Hepatocyte (in vitro differentiated cells): ENCODE measurements at regions not wholly inside any gene's neighbourhood (a gene's known extent, or its start where the extent isn't known, plus 50 kb on each side); places are given as distances from the start of the nearest gene placed in this dataset.
"Not testable (repeated sequence)": the region's sequence is repeated elsewhere in the genome, so short reads cannot be mapped to it uniquely, and the experiment has no call there.

Experiments used
- DNase-seq: peaks from one replicate; pipeline ENCODE4 v3.0.0-alpha.2; 2016; ENCODE audit warnings: low spot score
- H2AFZ ChIP-seq: fragments of 200-600 bp; sonication (generic); 2 replicates; pipeline ENCODE4 v1.6.0; 2016; ENCODE audit warnings: antibody characterized with exemption, mild to moderate bottlenecking
- H3K27ac ChIP-seq: fragments of 200-600 bp; sonication (generic); 2 replicates; pipeline ENCODE4 v1.5.1; 2016; ENCODE audit warnings: mild to moderate bottlenecking
- H3K27me3 ChIP-seq: fragments of 200-600 bp; sonication (generic); 2 replicates; pipeline ENCODE4 v1.6.1; 2016
- H3K36me3 ChIP-seq: fragments of 200-600 bp; sonication (generic); replicated peaks from 2 replicates; pipeline ENCODE4 v1.5.1; 2016; ENCODE audit warnings: low read depth; ENCODE audit not compliant: insufficient read depth
- H3K4me1 ChIP-seq: fragments of 200-600 bp; sonication (generic); 2 replicates; pipeline ENCODE4 v1.5.1; 2016; ENCODE audit warnings: mild to moderate bottlenecking, moderate library complexity; ENCODE audit not compliant: insufficient read depth
- H3K4me2 ChIP-seq: fragments of 200-600 bp; sonication (generic); 2 replicates; pipeline ENCODE4 v1.6.0; 2016
- H3K4me3 ChIP-seq: fragments of 200-600 bp; sonication (generic); 2 replicates; pipeline ENCODE4 v1.5.1; 2016; ENCODE audit warnings: mild to moderate bottlenecking
- H3K79me2 ChIP-seq: fragments of 200-600 bp; sonication (generic); 2 replicates; pipeline ENCODE4 v1.6.0; 2017; ENCODE audit warnings: mild to moderate bottlenecking
- H3K9me2 ChIP-seq: fragments of 200-600 bp; sonication (generic); replicated peaks from 2 replicates; pipeline ENCODE4 v1.6.0; 2017; ENCODE audit warnings: mild to moderate bottlenecking; ENCODE audit not compliant: insufficient read depth
- H3K9me3 ChIP-seq: fragments of 200-600 bp; sonication (generic); 2 replicates; pipeline ENCODE4 v1.5.1; 2016; ENCODE audit warnings: low read depth, mild to moderate bottlenecking
- H4K20me1 ChIP-seq: fragments of 200-600 bp; sonication (generic); 2 replicates; pipeline ENCODE4 v1.6.0; 2016; ENCODE audit warnings: mild to moderate bottlenecking; ENCODE audit not compliant: insufficient read depth, poor library complexity, severe bottlenecking
- EZH2 ChIP-seq: fragments of 200-600 bp; sonication (generic); IDR thresholded peaks from 2 replicates; pipeline ENCODE4 v1.6.1; 2016; ENCODE audit warnings: antibody characterized with exemption, mild to moderate bottlenecking, borderline replicate concordance
- EZH2phosphoT487 ChIP-seq: fragments of 200-600 bp; sonication (generic); IDR thresholded peaks from one replicate; pipeline ENCODE4 v1.6.1; 2018; ENCODE audit warnings: antibody characterized with exemption, mild to moderate bottlenecking, low read depth, moderate library complexity; ENCODE audit not compliant: unreplicated experiment, severe bottlenecking
- WGBS: methylation state at CpG from one replicate; pipeline ENCODE4 v1.1.6; 2016; ENCODE audit warnings: low lambda C conversion rate; ENCODE audit errors: missing lambda C conversion rate; 5-methylcytosine and 5-hydroxymethylcytosine counted together
- TF ChIP-seq, protein P1 (sequence below): fragments of 200-600 bp; sonication (generic); IDR thresholded peaks from 2 replicates; pipeline ENCODE4 v1.5.1; 2016; ENCODE audit warnings: antibody characterized with exemption, mild to moderate bottlenecking; ENCODE audit not compliant: poor library complexity

DNA sequence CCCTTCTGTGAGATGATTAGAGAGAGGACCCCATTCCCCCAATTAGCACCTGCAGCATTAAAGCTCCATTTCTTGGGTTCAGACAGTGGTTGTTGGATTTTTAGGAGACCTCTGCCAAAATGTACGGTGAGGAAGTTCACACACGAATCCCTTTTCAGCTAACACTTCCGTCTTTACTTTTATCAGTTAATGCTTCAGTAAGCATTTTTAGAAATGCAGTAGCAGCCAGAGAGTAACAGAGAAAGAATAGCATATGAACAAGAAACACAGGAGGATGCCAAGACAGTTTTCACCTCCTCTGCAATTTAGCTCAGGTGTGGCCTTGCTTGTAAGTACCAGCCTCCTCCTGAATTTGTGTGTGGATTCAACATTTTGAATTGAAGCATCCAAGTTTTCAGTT is 312.9 kb downstream of the ISL1 start:
- DNase-seq: no peak
- WGBS: 90% methylated on average over 3 of the region's 3 CpGs
- Histone ChIP-seq H3K4me2 (no peak overlapping the region), H3K27me3 (no peaks in the 10 kb centered on the region), H3K79me2 (no peaks in the 10 kb centered on the region), H3K4me1 (no peaks in the 10 kb centered on the region), H3K36me3 (no peaks in the 10 kb centered on the region), H4K20me1 (no peaks in the 10 kb centered on the region), H3K9me2 (no peaks in the 10 kb centered on the region), H3K9me3 (peaks cover 6% of the 10 kb centered on the region), H3K4me3 (no peak overlapping the region), H3K27ac (no peak overlapping the region), H2AFZ (no peak overlapping the region)
- no peak for TF ChIP-seq EZH2
- no peak for TF ChIP-seq EZH2phosphoT487
- TF ChIP-seq, protein P1, sequence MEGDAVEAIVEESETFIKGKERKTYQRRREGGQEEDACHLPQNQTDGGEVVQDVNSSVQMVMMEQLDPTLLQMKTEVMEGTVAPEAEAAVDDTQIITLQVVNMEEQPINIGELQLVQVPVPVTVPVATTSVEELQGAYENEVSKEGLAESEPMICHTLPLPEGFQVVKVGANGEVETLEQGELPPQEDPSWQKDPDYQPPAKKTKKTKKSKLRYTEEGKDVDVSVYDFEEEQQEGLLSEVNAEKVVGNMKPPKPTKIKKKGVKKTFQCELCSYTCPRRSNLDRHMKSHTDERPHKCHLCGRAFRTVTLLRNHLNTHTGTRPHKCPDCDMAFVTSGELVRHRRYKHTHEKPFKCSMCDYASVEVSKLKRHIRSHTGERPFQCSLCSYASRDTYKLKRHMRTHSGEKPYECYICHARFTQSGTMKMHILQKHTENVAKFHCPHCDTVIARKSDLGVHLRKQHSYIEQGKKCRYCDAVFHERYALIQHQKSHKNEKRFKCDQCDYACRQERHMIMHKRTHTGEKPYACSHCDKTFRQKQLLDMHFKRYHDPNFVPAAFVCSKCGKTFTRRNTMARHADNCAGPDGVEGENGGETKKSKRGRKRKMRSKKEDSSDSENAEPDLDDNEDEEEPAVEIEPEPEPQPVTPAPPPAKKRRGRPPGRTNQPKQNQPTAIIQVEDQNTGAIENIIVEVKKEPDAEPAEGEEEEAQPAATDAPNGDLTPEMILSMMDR: no peak

DNA sequence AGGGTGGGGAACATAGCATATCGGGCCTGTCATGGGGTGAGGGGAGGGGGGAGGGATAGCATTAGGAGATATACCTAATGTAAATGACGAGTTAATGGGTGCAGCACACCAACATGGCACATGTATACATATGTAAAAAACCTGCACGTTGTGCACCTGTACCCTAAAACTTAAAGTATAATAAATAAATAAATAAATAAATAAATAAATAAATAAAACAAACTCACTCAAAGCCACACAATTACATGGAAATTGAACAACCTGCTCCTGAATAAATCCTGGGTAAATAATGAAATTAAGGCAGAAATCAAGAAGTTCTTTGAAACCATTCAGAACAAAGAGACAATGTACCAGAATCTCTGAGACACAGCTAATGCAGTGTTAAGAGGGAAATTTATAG is 318.8 kb downstream of the ISL1 start:
- not testable (repeated sequence) for DNase-seq, H3K9me3 ChIP-seq, H3K9me2 ChIP-seq, H3K4me2 ChIP-seq, H3K27ac ChIP-seq, H3K4me1 ChIP-seq, H3K79me2 ChIP-seq, H3K27me3 ChIP-seq, H3K36me3 ChIP-seq, H2AFZ ChIP-seq, H4K20me1 ChIP-seq, H3K4me3 ChIP-seq
- WGBS: 95% methylated on average over 3 of the region's 3 CpGs

DNA sequence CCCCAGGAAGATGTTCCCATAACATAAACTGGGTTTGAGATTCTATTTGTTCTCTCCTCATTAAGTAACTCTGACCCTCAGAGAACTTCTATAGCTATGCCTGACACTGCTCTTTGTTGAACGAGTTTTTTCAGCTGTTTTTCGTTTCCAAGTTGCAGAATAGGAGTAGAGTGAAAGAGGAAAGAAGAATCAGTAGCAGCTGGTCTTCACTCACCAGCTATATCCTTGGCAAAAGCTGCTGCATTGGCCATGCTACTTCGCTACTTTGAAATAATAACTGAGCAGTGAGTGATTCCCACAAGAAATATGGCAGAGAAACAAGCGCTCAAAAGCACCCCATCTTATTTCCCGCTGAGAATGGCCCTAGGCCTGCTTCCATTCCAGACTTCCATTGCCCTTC is 329.0 kb downstream of the ISL1 start:
- no peak for DNase-seq
- no peaks in the 10 kb centered on the region for H3K4me1 ChIP-seq
- H2AFZ ChIP-seq: no peak overlapping the region
- no peaks in the 10 kb centered on the region for H3K27me3 ChIP-seq
- H3K27ac ChIP-seq: no peak overlapping the region
- no peak overlapping the region for H3K4me3 ChIP-seq
- H3K79me2 ChIP-seq: no peaks in the 10 kb centered on the region
- 84% methylated on average over 5 of the region's 5 CpGs for WGBS
- no peaks in the 10 kb centered on the region for H3K36me3 ChIP-seq
- H4K20me1 ChIP-seq: no peaks in the 10 kb centered on the region
- H3K9me2 ChIP-seq: no peaks in the 10 kb centered on the region
- H3K4me2 ChIP-seq: no peak overlapping the region
- TF ChIP-seq, protein P1: no peak
- TF ChIP-seq EZH2 (no peak), EZH2phosphoT487 (no peak)
- H3K9me3 ChIP-seq: no peaks in the 10 kb centered on the region

DNA sequence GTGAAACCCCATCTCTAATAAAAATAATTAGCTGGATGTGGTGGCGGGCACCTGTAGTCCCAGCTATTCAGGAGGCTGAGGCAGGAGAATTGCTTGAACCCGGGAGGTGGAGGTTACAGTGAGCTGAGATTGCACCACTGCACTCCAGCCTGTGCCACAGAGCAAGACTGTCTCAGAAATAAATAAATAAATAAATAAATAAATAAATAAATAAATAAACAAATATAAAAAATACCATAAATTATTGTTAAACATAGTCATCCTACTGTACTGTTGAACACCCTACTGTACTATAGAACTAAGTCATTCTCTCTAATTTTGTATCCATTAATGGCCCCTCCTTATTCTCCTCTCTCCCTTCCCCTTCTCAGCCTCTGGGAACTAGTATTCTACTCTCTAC is 332.2 kb downstream of the ISL1 start:
- not testable (repeated sequence) for H3K27ac ChIP-seq, H3K4me2 ChIP-seq, H3K9me3 ChIP-seq, H3K9me2 ChIP-seq, H3K27me3 ChIP-seq, DNase-seq, H3K4me3 ChIP-seq, H3K36me3 ChIP-seq, H2AFZ ChIP-seq, H3K79me2 ChIP-seq, H4K20me1 ChIP-seq, H3K4me1 ChIP-seq
- 97% methylated on average over 2 of the region's 2 CpGs for WGBS
